ENCODE measurements at regions not wholly inside any gene's neighbourhood (a gene's known extent, or its start where the extent isn't known, plus 50 kb on each side); places are given as distances from the start of the nearest gene placed in this dataset.

- Histone ChIP-seq H3K27me3 (ENCODE audit: control insufficient read depth, insufficient read depth, low read length) (no peaks in the 10 kb centered on the region), H3K27ac (ENCODE audit: low read length) (no peak overlapping the region), H3K4me3 (ENCODE audit: low read length) (no peak overlapping the region), H3K9me3 (ENCODE audit: control insufficient read depth, insufficient read depth, low read length) (no peaks in the 10 kb centered on the region), H3K4me1 (ENCODE audit: control insufficient read depth, insufficient read depth, low read length) (peaks cover 2% of the 10 kb centered on the region; the same call in 1 of the 2 replicates), H3K36me3 (ENCODE audit: control insufficient read depth, insufficient read depth, low read length) (no peaks in the 10 kb centered on the region)
- DNase-seq (ENCODE audit: low read depth, low spot score): no peak
- no CpG with 5 or more reads among the region's 9 CpGs for WGBS (ENCODE audit: insufficient coverage, insufficient read length)
Measured at GRCh38 chr10:4217653-4218052, 432.6 kb upstream of the KLF6 start.

GRCh38 chr10:4217187-4217586, 432.2 kb upstream of the KLF6 start:
- no peaks in the 10 kb centered on the region for H3K9me3 ChIP-seq (ENCODE audit: control insufficient read depth, insufficient read depth, low read length)
- no peak overlapping the region for H3K27ac ChIP-seq (ENCODE audit: low read length)
- peaks cover 2% of the 10 kb centered on the region; the same call in 1 of the 2 replicates for H3K4me1 ChIP-seq (ENCODE audit: control insufficient read depth, insufficient read depth, low read length)
- no peak overlapping the region for H3K4me3 ChIP-seq (ENCODE audit: low read length)
- H3K36me3 ChIP-seq (ENCODE audit: control insufficient read depth, insufficient read depth, low read length): no peaks in the 10 kb centered on the region
- no peak for DNase-seq (ENCODE audit: low read depth, low spot score)
- H3K27me3 ChIP-seq (ENCODE audit: control insufficient read depth, insufficient read depth, low read length): no peaks in the 10 kb centered on the region
- no CpG with 5 or more reads among the region's 5 CpGs for WGBS (ENCODE audit: insufficient coverage, insufficient read length)

GRCh38 chr10:4216726-4217125, 431.7 kb upstream of the KLF6 start:
- Histone ChIP-seq H3K9me3 (ENCODE audit: control insufficient read depth, insufficient read depth, low read length) (no peaks in the 10 kb centered on the region), H3K4me3 (ENCODE audit: low read length) (no peak overlapping the region), H3K27ac (ENCODE audit: low read length) (no peak overlapping the region), H3K4me1 (ENCODE audit: control insufficient read depth, insufficient read depth, low read length) (peaks cover 2% of the 10 kb centered on the region; the same call in 1 of the 2 replicates), H3K27me3 (ENCODE audit: control insufficient read depth, insufficient read depth, low read length) (no peaks in the 10 kb centered on the region), H3K36me3 (ENCODE audit: control insufficient read depth, insufficient read depth, low read length) (no peaks in the 10 kb centered on the region)
- DNase-seq (ENCODE audit: low read depth, low spot score): no peak
- no CpG with 5 or more reads among the region's 3 CpGs for WGBS (ENCODE audit: insufficient coverage, insufficient read length)

- WGBS (ENCODE audit: insufficient coverage, insufficient read length): no CpG with 5 or more reads among the region's 4 CpGs
- no peaks in the 10 kb centered on the region for H3K36me3 ChIP-seq (ENCODE audit: control insufficient read depth, insufficient read depth, low read length)
- no peak overlapping the region for H3K27ac ChIP-seq (ENCODE audit: low read length)
- DNase-seq (ENCODE audit: low read depth, low spot score): no peak
- H3K27me3 ChIP-seq (ENCODE audit: control insufficient read depth, insufficient read depth, low read length): no peaks in the 10 kb centered on the region
- H3K4me1 ChIP-seq (ENCODE audit: control insufficient read depth, insufficient read depth, low read length): peaks cover 2% of the 10 kb centered on the region; the same call in 1 of the 2 replicates
- no peaks in the 10 kb centered on the region for H3K9me3 ChIP-seq (ENCODE audit: control insufficient read depth, insufficient read depth, low read length)
- H3K4me3 ChIP-seq (ENCODE audit: low read length): no peak overlapping the region
Measured at GRCh38 chr10:4215963-4216575, 431.1 kb upstream of the KLF6 start.

GRCh38 chr10:4215485-4215884, 430.5 kb upstream of the KLF6 start:
- Histone ChIP-seq H3K4me1 (ENCODE audit: control insufficient read depth, insufficient read depth, low read length) (peaks cover 2% of the 10 kb centered on the region; the same call in 1 of the 2 replicates), H3K27ac (ENCODE audit: low read length) (no peak overlapping the region), H3K27me3 (ENCODE audit: control insufficient read depth, insufficient read depth, low read length) (no peaks in the 10 kb centered on the region), H3K9me3 (ENCODE audit: control insufficient read depth, insufficient read depth, low read length) (no peaks in the 10 kb centered on the region), H3K4me3 (ENCODE audit: low read length) (no peak overlapping the region), H3K36me3 (ENCODE audit: control insufficient read depth, insufficient read depth, low read length) (no peaks in the 10 kb centered on the region)
- no CpG with 5 or more reads among the region's 4 CpGs for WGBS (ENCODE audit: insufficient coverage, insufficient read length)
- no peak for DNase-seq (ENCODE audit: low read depth, low spot score)

- Histone ChIP-seq H3K4me3 (ENCODE audit: low read length) (no peak overlapping the region), H3K9me3 (ENCODE audit: control insufficient read depth, insufficient read depth, low read length) (no peaks in the 10 kb centered on the region), H3K27me3 (ENCODE audit: control insufficient read depth, insufficient read depth, low read length) (no peaks in the 10 kb centered on the region), H3K4me1 (ENCODE audit: control insufficient read depth, insufficient read depth, low read length) (peaks cover 2% of the 10 kb centered on the region; the same call in 1 of the 2 replicates), H3K27ac (ENCODE audit: low read length) (no peak overlapping the region), H3K36me3 (ENCODE audit: control insufficient read depth, insufficient read depth, low read length) (no peaks in the 10 kb centered on the region)
- WGBS (ENCODE audit: insufficient coverage, insufficient read length): no CpG with 5 or more reads among the region's 1 CpG
- no peak for DNase-seq (ENCODE audit: low read depth, low spot score)
Measured at GRCh38 chr10:4214908-4215307, 429.9 kb upstream of the KLF6 start.

- Histone ChIP-seq H3K4me3 (ENCODE audit: low read length) (no peak overlapping the region), H3K27me3 (ENCODE audit: control insufficient read depth, insufficient read depth, low read length) (no peaks in the 10 kb centered on the region), H3K9me3 (ENCODE audit: control insufficient read depth, insufficient read depth, low read length) (no peaks in the 10 kb centered on the region), H3K27ac (ENCODE audit: low read length) (no peak overlapping the region), H3K36me3 (ENCODE audit: control insufficient read depth, insufficient read depth, low read length) (no peaks in the 10 kb centered on the region), H3K4me1 (ENCODE audit: control insufficient read depth, insufficient read depth, low read length) (peaks cover 2% of the 10 kb centered on the region; the same call in 1 of the 2 replicates)
- no peak for DNase-seq (ENCODE audit: low read depth, low spot score)
- WGBS (ENCODE audit: insufficient coverage, insufficient read length): no CpG with 5 or more reads among the region's 4 CpGs
Measured at GRCh38 chr10:4213441-4213840, 428.4 kb upstream of the KLF6 start.

- Histone ChIP-seq H3K36me3 (ENCODE audit: control insufficient read depth, insufficient read depth, low read length) (no peaks in the 10 kb centered on the region), H3K4me1 (ENCODE audit: control insufficient read depth, insufficient read depth, low read length) (peaks cover 2% of the 10 kb centered on the region; the same call in 1 of the 2 replicates), H3K27ac (ENCODE audit: low read length) (no peak overlapping the region), H3K9me3 (ENCODE audit: control insufficient read depth, insufficient read depth, low read length) (no peaks in the 10 kb centered on the region), H3K27me3 (ENCODE audit: control insufficient read depth, insufficient read depth, low read length) (no peaks in the 10 kb centered on the region), H3K4me3 (ENCODE audit: low read length) (no peak overlapping the region)
- WGBS (ENCODE audit: insufficient coverage, insufficient read length): no CpG with 5 or more reads among the region's 2 CpGs
- DNase-seq (ENCODE audit: low read depth, low spot score): no peak
Measured at GRCh38 chr10:4212111-4212630, 427.2 kb upstream of the KLF6 start.

GRCh38 chr10:4208499-4208898, 423.5 kb upstream of the KLF6 start:
- Histone ChIP-seq H3K27me3 (ENCODE audit: control insufficient read depth, insufficient read depth, low read length) (no peaks in the 10 kb centered on the region), H3K9me3 (ENCODE audit: control insufficient read depth, insufficient read depth, low read length) (no peaks in the 10 kb centered on the region), H3K4me1 (ENCODE audit: control insufficient read depth, insufficient read depth, low read length) (no peaks in the 10 kb centered on the region), H3K36me3 (ENCODE audit: control insufficient read depth, insufficient read depth, low read length) (no peaks in the 10 kb centered on the region), H3K27ac (ENCODE audit: low read length) (no peak overlapping the region), H3K4me3 (ENCODE audit: low read length) (no peak overlapping the region)
- DNase-seq (ENCODE audit: low read depth, low spot score): no peak
- WGBS (ENCODE audit: insufficient coverage, insufficient read length): no CpG with 5 or more reads among the region's 5 CpGs

- DNase-seq (ENCODE audit: low read depth, low spot score): no peak
- H3K9me3 ChIP-seq (ENCODE audit: control insufficient read depth, insufficient read depth, low read length): no peaks in the 10 kb centered on the region
- no CpG with 5 or more reads among the region's 1 CpG for WGBS (ENCODE audit: insufficient coverage, insufficient read length)
Measured at GRCh38 chr10:4205113-4205512, 420.1 kb upstream of the KLF6 start.

GRCh38 chr10:4202938-4203337, 417.9 kb upstream of the KLF6 start:
- Histone ChIP-seq H3K4me3 (ENCODE audit: low read length) (no peak overlapping the region), H3K27me3 (ENCODE audit: control insufficient read depth, insufficient read depth, low read length) (no peaks in the 10 kb centered on the region; the same call in 1 of the 2 replicates), H3K36me3 (ENCODE audit: control insufficient read depth, insufficient read depth, low read length) (no peaks in the 10 kb centered on the region), H3K27ac (ENCODE audit: low read length) (no peak overlapping the region), H3K9me3 (ENCODE audit: control insufficient read depth, insufficient read depth, low read length) (no peaks in the 10 kb centered on the region), H3K4me1 (ENCODE audit: control insufficient read depth, insufficient read depth, low read length) (peaks cover 2% of the 10 kb centered on the region; the same call in 1 of the 2 replicates)
- no peak for DNase-seq (ENCODE audit: low read depth, low spot score)
- no CpG with 5 or more reads among the region's 1 CpG for WGBS (ENCODE audit: insufficient coverage, insufficient read length)

More at GRCh38 chr10:4205113-4205512, 420.1 kb upstream of the KLF6 start:
- no peak overlapping the region for H3K4me3 ChIP-seq (ENCODE audit: low read length)
- peaks cover 2% of the 10 kb centered on the region; the same call in 1 of the 2 replicates for H3K4me1 ChIP-seq (ENCODE audit: control insufficient read depth, insufficient read depth, low read length)
- no peak overlapping the region for H3K27ac ChIP-seq (ENCODE audit: low read length)
- no peaks in the 10 kb centered on the region; the same call in 1 of the 2 replicates for H3K27me3 ChIP-seq (ENCODE audit: control insufficient read depth, insufficient read depth, low read length)
- no peaks in the 10 kb centered on the region for H3K36me3 ChIP-seq (ENCODE audit: control insufficient read depth, insufficient read depth, low read length)
